SW 1271 (cell line): ENCODE measurements at regions not wholly inside any gene's neighbourhood (a gene's known extent, or its start where the extent isn't known, plus 50 kb on each side); places are given as distances from the start of the nearest gene placed in this dataset.

Experiments
- DNase-seq, 2 experiments: peaks; one replicate each; lab custom pipeline; 2025; lab: John Stamatoyannopoulos, UW

- DNase-seq: no peak
Measured at GRCh38 chr5:4386152-4386551, 754.0 kb upstream of the ADAMTS16 start.

- DNase-seq: no peak
Measured at GRCh38 chr5:4387290-4387689, 752.8 kb upstream of the ADAMTS16 start.

- no peak for DNase-seq
Measured at GRCh38 chr5:4395752-4396151, 744.4 kb upstream of the ADAMTS16 start.

- no peak for DNase-seq
Measured at GRCh38 chr5:4405614-4406219, 734.4 kb upstream of the ADAMTS16 start.

GRCh38 chr5:4410151-4410550 lies 730.0 kb upstream of the ADAMTS16 start:
- DNase-seq: no peak

GRCh38 chr5:4411664-4412063 lies 728.5 kb upstream of the ADAMTS16 start:
- no peak for DNase-seq

- DNase-seq: no peak
Measured at GRCh38 chr5:4413996-4414395, 726.1 kb upstream of the ADAMTS16 start.

GRCh38 chr5:4418084-4418483 lies 722.0 kb upstream of the ADAMTS16 start:
- no peak for DNase-seq

- no peak for DNase-seq
Measured at GRCh38 chr5:4419281-4419680, 720.8 kb upstream of the ADAMTS16 start.

GRCh38 chr5:4420177-4420576 lies 720.0 kb upstream of the ADAMTS16 start:
- no peak for DNase-seq

- no peak for DNase-seq
Measured at GRCh38 chr5:4420681-4421080, 719.4 kb upstream of the ADAMTS16 start.

GRCh38 chr5:4422247-4422646 lies 717.9 kb upstream of the ADAMTS16 start:
- DNase-seq: no peak

- no peak for DNase-seq
Measured at GRCh38 chr5:4424895-4425294, 715.2 kb upstream of the ADAMTS16 start.

GRCh38 chr5:4440536-4440935 lies 699.6 kb upstream of the ADAMTS16 start:
- DNase-seq: no peak

GRCh38 chr5:4442221-4442620 lies 697.9 kb upstream of the ADAMTS16 start:
- no peak for DNase-seq

- DNase-seq: no peak
Measured at GRCh38 chr5:4447657-4448056, 692.5 kb upstream of the ADAMTS16 start.

GRCh38 chr5:4453655-4454054 lies 686.5 kb upstream of the ADAMTS16 start:
- DNase-seq: no peak

- DNase-seq: no peak
Measured at GRCh38 chr5:4479426-4479825, 660.7 kb upstream of the ADAMTS16 start.

GRCh38 chr5:4480528-4481349 lies 659.4 kb upstream of the ADAMTS16 start:
- DNase-seq: no peak

GRCh38 chr5:4487581-4487980 lies 652.5 kb upstream of the ADAMTS16 start:
- no peak for DNase-seq

- no peak for DNase-seq
Measured at GRCh38 chr5:4511996-4512656, 628.0 kb upstream of the ADAMTS16 start.

GRCh38 chr5:4513381-4513780 lies 626.7 kb upstream of the ADAMTS16 start:
- DNase-seq: no peak

GRCh38 chr5:4514067-4514648 lies 626.0 kb upstream of the ADAMTS16 start:
- no peak for DNase-seq
